ENCODE measurements at regions not wholly inside any gene's neighbourhood (a gene's known extent, or its start where the extent isn't known, plus 50 kb on each side); places are given as distances from the start of the nearest gene placed in this dataset.
"Not testable (repeated sequence)": the region's sequence is repeated elsewhere in the genome, so short reads cannot be mapped to it uniquely, and the experiment has no call there.

DNA sequence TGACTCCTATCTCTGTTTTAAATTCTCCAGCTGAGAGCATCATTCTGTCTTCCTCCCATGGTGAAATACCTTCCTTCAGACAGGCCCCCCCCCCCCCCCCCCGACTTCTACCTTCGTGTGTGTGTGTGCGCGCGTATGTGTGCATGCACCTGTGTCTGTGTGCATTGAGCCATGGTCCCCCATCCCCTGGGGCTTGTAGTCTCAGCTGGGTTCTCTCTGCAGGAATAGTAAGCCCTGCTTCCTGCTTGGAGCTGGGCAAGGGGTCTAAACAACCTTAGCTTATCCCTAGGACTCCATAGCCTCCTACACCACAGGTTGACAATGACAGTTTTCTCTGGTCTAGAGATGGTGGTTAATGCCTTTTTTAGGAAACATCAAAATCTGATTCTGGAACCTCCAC, 427.5 kb upstream of the KLHL29 start:
- no peak for DNase-seq

GRCh38 chr2:22958308-22958707, 426.7 kb upstream of the KLHL29 start:
- DNase-seq: no peak

GRCh38 chr2:22967756-22968155, 417.2 kb upstream of the KLHL29 start:
- DNase-seq: no peak

DNA sequence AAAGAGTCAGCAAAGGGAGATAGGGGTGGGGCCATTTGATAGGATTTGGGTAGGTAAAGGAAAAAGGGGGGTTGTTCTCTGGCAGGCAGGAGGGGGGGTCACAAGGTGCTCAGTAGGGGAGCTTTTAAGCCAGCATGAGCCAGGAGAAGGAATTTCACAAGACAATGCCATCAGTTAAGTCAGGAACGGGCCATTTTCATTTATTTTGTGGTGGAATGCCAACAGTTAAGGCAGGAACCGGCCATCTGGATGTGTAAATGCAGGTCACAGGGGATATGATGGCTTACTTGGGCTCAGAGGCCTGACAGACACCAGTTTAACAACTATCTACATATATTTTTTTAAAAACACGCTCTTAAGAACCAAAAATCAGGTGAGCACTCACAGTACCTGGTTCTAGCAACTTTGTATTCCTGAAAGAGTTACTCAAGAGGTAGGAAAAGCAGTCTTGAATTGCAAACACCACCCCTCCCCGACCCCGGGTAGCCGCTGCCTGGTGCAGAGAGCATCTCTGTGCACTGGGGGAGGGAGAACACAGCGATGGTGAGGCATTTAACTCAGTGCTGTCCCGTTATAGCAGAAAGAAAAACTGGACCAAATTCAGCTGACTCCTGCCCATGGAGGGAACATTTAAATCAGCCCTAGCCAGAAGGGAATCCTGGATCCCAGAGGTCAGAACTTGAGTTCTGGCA, 414.5 kb upstream of the KLHL29 start:
- no peak for DNase-seq

DNA sequence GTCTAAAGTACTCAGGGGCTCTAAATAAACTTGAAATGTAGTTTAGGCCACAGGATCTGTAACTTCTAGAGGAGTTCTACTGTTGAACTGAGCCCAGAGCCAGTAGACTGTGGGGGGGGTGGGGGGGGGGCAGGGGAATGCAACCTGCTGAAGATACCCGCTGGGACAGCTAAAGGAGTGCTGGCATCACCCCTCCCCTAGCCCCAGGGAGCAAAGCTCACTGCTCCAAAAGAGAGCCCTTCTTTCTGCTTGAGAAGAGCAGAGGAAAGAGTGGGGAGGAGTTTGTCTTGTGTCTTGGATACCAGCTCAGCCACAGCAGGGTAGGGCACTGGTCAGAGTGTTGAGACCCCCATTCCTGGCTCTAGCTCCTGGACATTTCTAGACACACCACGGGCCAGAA, 414.0 kb upstream of the KLHL29 start:
- DNase-seq: no peak

DNA sequence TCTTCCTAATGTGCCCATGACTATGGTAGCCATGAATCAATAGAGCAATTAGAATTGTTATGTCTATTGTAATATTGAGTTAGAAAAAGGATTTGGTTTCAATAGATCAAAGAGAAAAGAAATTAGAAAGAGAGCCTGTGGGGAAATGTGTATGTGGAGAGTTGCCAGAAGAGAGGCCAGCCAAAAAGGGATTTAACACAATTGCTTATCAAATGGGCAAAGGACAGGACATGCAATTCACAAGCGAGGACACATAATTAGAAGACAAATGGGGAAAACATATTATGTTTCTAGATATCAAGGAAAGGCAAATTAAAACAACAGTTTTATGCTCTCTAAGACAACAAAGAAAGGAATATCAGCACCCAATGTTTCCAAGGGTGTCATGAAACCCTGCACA, 403.2 kb upstream of the KLHL29 start:
- DNase-seq: no peak

GRCh38 chr2:22984152-22984551, 400.8 kb upstream of the KLHL29 start:
- not testable (repeated sequence) for DNase-seq

DNA sequence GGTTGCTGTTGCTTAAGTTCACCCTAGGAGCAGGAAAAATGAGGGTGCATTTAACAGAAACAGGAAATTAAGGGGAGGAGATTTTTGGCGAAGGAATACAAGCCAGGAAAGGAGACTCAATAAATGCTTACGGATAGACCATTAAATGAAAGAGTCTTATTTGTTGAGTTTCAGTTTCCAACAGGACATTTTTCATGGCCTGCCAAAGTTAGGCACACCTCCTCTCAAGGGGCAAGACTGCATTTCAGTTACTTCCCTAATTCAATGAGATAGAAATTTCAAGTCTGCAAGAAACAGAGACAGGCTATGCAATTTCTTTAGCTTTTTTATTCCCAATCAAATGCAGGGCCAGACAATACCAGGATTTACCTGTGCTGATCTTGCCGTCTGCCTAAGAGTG, 394.7 kb upstream of the KLHL29 start:
- no peak for DNase-seq

DNA sequence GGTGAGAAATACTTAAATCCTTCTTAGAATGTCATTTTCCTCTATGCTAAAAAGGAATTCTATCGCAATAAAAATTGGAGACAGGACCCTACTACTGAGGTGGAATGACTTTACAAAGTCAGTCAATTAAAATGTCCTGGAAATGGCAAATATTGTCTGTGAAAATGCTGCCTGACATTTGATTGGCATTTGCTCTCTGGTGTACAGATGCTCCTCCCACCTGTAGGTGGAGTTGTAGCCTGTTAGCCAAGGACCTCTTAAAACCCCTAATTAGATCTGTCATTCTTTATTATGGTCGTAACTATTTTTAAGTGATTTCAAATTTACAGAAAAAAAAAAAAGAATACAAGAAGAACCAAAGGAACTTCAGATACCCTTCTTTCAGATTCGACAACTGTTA, 393.1 kb upstream of the KLHL29 start:
- no peak for DNase-seq

GRCh38 chr2:22992441-22992840, 392.5 kb upstream of the KLHL29 start:
- DNase-seq: no peak

DNA sequence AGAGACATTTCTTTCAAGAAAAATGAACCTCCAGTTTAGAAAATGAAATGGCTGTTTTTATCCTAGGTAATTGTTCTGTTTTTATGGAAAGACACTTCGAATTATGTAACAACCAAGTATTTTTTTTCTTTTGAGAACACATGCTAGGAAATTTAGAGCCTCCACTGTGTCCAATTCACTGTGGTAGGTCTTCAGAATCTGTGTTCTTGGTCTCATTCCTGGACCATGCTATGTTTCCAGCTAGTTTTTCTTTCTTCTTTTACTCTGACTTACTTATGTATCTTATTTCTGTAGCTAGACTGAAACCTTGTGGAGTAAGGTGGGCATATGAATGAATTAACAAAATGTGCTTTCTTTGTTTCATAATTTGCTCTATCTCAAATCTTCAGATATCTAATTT, 391.7 kb upstream of the KLHL29 start:
- no peak for DNase-seq

- DNase-seq: no peak
Measured at GRCh38 chr2:22995576-22995975, 389.4 kb upstream of the KLHL29 start.

DNA sequence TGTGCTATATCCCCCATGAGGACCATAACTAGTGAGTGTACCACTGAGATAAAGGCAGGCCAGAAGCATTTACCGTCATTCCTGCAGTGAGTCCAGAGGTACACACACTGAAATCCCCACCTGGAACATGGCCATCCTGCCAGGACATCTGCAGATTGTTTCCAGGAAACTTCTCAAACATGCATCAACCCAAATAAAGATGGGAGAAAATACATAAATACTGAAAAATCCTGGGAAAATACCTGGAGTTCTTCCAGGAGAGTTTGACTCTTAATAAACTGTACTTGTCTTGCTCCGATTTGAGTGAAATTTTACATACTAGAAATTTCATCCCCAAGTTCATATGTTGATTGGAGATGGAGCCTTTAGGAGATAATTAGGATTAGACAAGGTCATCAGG, 388.1 kb upstream of the KLHL29 start:
- no peak for DNase-seq

DNA sequence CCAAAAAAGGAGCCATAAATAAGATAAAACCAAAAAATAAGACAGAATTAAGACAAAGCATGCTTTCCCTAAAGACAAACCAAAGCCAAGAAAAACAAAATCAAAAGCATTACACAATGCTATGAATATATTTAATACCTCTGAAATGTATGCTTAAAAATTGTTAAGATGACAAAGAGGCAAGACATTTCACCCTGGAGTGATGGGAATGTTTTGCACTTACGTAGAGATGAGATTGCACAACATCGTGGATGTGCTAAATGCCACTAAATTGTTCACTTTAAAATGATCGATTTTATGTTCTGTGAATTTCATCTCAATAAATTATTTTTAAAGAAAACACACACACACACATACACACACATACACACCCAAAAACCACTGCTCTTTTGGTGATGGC, 386.6 kb upstream of the KLHL29 start:
- DNase-seq: no peak

GRCh38 chr2:22999951-23000350, 385.0 kb upstream of the KLHL29 start:
- no peak for DNase-seq

- no peak for DNase-seq
Measured at GRCh38 chr2:23002234-23002633, 382.7 kb upstream of the KLHL29 start.

DNA sequence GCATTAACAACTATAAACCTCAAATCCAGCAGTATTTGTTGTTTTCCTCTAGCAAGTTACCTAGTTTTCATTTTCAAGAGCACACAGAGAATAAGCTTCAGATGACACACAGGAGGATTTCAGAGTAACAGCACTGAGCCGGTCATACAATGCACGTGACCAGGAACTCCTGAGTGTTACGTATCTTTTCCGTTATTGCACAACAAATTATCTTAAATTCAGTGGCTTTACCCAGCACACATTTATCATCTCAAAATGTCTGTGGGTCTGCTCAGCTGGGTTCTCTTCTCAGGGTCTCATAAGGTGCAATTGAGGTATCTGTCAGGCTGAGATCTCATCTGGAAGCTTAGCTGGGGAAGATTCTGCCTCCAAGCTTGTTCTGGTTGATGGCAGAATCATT, 379.5 kb upstream of the KLHL29 start:
- DNase-seq: no peak

- DNase-seq: no peak
Measured at GRCh38 chr2:23007631-23008235, 377.2 kb upstream of the KLHL29 start.

- DNase-seq: no peak
Measured at GRCh38 chr2:23008440-23008839, 376.5 kb upstream of the KLHL29 start.

- no peak for DNase-seq
Measured at GRCh38 chr2:23008951-23009350, 376.0 kb upstream of the KLHL29 start.

DNA sequence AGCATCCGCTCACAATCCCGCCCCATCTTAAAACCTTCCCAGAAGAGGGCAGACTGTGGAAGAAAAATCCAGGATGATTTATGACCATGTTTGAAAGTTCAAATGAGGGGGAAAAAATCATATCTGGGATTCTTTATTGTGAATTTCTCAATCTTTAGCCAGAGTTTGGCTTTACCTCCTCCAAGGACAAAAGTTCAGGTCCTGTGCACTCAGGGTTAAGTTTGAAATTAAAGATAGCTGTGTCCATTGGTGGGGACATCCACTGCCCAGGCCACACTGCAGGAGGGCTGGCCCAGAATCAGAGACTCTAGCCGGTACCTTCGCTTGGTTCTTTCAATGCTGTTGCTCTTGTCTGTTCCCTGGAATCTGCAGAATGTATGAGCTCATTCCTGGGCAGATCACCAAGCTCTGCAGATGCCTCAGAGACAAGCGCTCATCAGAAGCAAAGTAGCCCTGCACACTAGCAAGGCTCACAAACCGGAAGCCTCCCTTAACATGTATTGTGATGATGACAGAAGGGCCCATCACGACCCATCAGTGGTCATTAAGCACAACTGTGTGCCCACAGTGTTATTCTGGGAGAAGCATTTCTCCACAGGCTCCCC, 375.3 kb upstream of the KLHL29 start:
- DNase-seq: no peak

DNA sequence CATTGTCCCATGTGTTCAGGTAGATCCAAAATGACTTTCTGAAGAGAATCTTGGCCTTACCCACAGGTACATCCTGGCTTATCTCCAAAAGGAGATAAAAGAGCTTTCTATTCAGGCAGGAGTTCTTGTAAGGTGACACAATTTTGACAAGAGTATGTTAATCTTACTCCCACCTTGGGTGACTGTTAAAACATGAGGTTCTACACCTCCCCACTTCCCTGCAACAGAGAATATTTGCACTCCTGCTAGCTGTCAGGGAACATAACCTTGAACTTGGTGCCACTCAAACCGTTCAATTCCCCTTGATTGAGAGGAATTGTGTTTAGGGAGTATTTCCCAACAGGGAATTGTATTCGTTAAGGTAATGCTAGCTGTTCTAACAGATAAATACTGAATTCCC, 372.5 kb upstream of the KLHL29 start:
- DNase-seq: no peak

DNA sequence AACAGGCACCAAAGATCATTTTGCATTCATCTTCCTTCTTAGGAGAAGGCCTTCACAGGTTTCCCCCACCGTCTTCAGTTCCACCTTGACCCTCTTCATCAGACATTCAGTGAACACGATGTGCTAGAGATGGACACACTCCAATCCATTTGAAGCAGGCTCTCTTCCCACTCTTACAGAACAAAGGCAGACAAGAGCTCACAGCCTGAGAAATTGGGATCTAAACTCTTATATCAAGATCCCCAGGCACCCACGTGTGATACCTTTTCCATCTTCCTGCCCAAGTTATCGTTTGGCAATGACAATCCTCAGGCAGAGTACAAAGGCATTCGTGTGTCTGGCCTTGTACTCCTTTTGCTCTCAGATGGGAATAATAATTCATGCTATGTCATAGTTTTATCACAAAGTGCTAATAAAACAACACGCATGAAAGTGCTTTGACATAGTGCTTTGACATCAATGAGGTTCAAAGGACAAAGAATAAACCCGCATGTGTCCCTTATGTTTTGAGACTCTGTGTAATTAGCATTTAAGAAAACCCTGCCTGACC, 369.3 kb upstream of the KLHL29 start:
- no peak for DNase-seq

DNA sequence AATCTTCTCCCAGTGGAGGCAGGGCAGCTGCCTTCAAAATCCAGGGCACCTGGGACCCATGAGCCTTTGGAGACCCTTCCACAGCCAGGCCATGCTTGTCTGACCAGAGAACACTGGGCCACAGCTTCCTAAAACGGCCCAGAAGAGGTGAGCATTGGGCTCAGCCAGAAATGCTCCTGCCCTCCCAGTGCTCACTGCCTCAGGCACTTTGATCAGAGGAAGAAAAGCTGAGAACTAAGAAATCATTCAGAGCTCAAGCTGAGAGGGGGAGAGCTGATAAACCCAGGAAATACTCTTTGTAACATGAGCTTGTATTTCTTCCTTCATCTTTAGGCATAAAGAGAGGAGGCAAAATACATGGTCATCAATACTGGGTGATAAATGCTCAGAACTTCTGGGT, 365.5 kb upstream of the KLHL29 start:
- no peak for DNase-seq

Measured in DMS79 treated with DMSO at 0.1 percent for 48 hours (cell line).